Left cardiac atrium (tissue), 4 donors: ENCODE measurements at regions not wholly inside any gene's neighbourhood (a gene's known extent, or its start where the extent isn't known, plus 50 kb on each side); places are given as distances from the start of the nearest gene placed in this dataset.

ENCODE experiments used
- ATAC-seq, 2 donors: fragments of 200-7000 bp; cut with Tn5 transposase; one replicate each; pipeline ENCODE4 v1.9.1; 2020; ENCODE audit warnings: mild to moderate bottlenecking in 2 of 2, moderate library complexity in 2 of 2
- DNase-seq: peaks from one replicate; pipeline ENCODE4 v3.0.0-alpha.2; 2020
- intact Hi-C, 2 donors: fragments of 100-400 bp; cut with DNase I; formaldehyde crosslinking; loops; one replicate each; pipeline versions ENCODE4 v1.14.1 to v1.15.1; 2022 to 2023
- donor health status: DM: no; HTN: yes; CAD: no.
- donor health status: DM: no; HTN: yes; CAD: no; lungs with severe emphysema.
- donor health status: DM: yes; HTN: yes; CAD: no.
- donor health status: Dilated cardiomyopathy.

GRCh38 chr10:128867210-128867609 is 599.8 kb upstream of the MGMT start:
- DNase-seq (no peak), ATAC-seq (no peak)
- intact Hi-C loops, result loop anchor here in 1 of 2 donors (10.0 kb wide), 1 partner anchor 232 kb away; no protein-coding TSS in a partner anchor

- intact Hi-C loops, result loop anchor here in 1 of 2 donors (10.0 kb wide), 1 partner anchor 233 kb away; no protein-coding TSS in a partner anchor
- no peak for DNase-seq
- ATAC-seq, result no peak
These were observed 599.2 kb upstream of the MGMT start for GRCh38 chr10:128867819-128868218.

DNA sequence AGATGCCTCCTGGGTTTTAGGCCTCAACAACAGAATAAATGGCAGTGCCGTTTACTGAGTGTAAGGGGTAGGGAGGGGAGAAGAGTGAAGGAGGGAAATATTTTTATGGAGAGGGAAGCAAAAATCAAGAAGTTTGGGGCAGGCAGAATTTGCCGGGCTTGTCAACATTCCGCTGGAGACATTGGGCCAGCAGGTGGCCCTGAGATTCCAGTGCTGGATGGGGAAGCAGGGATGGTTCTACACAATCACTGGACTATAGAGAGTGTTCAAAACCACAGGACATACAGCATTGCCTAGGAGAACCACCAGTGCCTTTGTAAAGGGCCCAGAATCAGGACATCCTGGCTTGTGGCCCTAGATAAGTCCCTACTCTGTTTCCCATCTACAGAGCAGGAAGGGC is 598.6 kb upstream of the MGMT start:
- no peak for ATAC-seq
- intact Hi-C loops, result loop anchor here in 1 of 2 donors (10.0 kb wide), 1 partner anchor 234 kb away; no protein-coding TSS in a partner anchor
- no peak for DNase-seq

DNA sequence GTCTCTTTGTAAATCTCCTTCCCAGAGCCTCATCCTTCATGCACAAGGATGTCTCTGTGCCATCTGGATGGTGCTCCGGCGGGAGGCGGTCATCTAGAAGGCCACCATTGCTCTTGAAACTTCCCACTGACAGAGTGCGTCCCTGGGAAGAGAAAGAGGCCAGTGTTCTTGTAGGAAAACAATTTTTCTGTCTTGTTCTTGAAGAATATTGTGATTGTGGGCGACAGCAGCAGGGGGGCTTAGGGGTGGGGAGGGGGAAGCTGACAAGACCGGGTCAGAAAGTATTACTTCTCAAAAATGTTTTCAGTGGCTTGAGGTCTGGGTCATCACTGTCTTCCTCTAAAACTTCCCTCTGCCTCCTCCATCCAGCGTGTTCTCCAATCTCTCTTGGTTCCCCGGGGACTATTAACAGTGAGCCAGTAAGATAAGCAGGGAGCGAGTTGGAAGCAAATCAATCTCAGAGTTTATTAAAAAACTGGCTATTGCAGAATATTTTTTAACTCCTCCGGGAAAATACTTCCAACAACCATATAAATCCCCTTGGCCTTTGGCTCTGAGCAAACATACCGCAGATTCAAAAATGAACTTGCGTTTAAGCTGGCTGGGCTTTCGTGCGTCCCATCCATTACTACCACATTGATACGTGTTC is 597.8 kb upstream of the MGMT start:
- intact Hi-C loops, result loop anchor here in 1 of 2 donors (10.0 kb wide), 1 partner anchor 234 kb away; no protein-coding TSS in a partner anchor
- peak; percentile 59 to 87 for ATAC-seq

DNA sequence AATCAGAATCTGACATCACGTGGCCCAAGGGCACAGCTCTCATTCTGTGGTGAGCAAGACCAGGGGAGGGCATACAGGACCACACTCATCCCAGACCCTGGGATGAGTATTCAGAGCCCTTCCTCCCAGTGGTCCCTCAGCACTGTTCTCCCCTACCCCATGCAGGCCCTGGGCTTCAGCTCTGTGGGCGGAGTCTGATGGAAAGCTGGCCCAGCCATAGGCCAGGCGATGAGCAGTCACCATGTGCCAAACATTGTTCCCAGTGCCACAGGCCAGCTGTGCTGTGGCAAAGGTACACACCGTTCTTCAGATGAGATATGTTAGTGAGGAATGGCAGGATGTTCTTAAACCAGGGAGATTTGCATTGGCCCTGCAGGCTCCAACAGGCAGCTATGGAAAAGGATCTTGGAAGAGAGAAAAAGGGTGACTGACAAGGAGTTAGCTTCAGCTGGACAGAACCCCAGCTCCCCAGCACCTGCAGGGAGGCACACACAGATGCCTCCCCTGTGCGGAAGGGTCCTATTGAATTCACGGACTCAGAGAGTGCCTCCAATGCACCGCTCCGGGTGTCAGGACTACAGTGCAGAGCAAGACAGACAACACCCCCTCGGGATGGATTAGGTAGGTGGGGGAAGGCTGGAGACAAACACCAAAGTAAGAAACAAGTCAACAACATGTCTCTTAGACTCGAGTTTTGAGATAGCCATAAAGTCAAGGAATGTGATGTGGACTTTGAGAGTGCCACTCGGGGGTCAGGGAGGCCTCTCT is 596.0 kb upstream of the MGMT start:
- DNase-seq, result no peak
- intact Hi-C loops, result no loop called here
- no peak for ATAC-seq

More for the DNA sequence above, 597.8 kb upstream of the MGMT start:
- DNase-seq, result no peak

DNA sequence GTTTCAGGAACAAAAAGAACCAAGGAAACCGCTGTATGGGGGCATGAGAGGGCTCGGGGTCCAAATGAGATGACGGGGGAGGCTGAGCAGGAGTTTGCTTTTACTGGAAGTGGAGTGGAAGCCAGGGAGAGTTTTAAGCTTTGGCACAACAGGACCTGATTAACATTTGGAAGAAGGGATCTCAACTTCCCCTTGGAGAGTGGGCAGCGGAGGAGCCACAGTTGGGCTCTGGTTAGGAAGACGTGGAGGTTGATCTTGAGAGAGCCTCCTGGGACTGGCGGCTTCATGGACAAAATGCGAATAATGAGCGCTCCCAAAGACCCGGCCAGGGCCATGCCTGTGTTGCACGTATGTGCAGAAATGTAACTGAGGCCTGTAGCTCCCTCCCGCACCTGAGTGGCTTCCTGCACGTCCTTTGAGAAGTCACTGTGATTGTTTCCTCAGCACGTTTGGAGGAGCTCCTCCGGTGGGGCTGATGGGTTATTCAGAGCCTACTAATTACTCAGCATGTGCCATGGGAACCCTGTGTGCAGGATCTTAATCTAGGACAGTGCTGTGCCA is 595.3 kb upstream of the MGMT start:
- no peak for ATAC-seq
- intact Hi-C loops, result no loop called here
- no peak for DNase-seq

- ATAC-seq, result no peak
- DNase-seq, result no peak
- intact Hi-C loops, result no loop called here
These were observed 593.5 kb upstream of the MGMT start for GRCh38 chr10:128873411-128874054.

GRCh38 chr10:128874331-128874730 is 592.7 kb upstream of the MGMT start:
- DNase-seq, result no peak
- ATAC-seq, result no peak
- intact Hi-C loops, result no loop called here

GRCh38 chr10:128875030-128875744 is 591.9 kb upstream of the MGMT start:
- DNase-seq (no peak), ATAC-seq (peak in 1 of 2 donors; percentile 30)
- intact Hi-C loops, result no loop called here

GRCh38 chr10:128875956-128876736 is 590.9 kb upstream of the MGMT start:
- DNase-seq, result peak; percentile 63

DNA sequence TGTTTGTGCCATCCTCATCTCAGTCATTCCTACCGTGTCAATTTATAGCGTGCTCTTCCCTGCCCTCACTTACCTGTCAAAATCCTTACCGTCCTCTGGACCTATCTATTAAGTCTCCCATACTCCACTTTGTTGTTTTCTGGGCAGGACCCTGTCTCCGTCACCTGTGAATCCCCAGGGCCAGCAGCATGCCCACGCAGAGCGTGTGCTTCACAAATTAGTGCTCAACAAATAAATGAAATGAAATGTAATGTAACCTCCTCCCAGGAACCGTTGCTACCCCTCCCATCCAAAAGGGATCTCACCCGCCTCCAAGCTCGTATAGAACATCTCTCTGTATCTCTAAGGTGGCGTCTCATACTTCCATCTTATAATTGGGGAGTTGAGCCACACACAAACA is 589.9 kb upstream of the MGMT start:
- ATAC-seq, result no peak
- DNase-seq, result no peak
- intact Hi-C loops, result no loop called here

More at GRCh38 chr10:128875956-128876736, 590.9 kb upstream of the MGMT start:
- ATAC-seq, result peak; percentile 38 to 97
- intact Hi-C loops, result no loop called here

- no peak for ATAC-seq
- intact Hi-C loops, result no loop called here
- no peak for DNase-seq
These were observed 589.1 kb upstream of the MGMT start for GRCh38 chr10:128877936-128878335.

- intact Hi-C loops, result no loop called here
These were observed 588.0 kb upstream of the MGMT start for GRCh38 chr10:128879030-128879429.

DNA sequence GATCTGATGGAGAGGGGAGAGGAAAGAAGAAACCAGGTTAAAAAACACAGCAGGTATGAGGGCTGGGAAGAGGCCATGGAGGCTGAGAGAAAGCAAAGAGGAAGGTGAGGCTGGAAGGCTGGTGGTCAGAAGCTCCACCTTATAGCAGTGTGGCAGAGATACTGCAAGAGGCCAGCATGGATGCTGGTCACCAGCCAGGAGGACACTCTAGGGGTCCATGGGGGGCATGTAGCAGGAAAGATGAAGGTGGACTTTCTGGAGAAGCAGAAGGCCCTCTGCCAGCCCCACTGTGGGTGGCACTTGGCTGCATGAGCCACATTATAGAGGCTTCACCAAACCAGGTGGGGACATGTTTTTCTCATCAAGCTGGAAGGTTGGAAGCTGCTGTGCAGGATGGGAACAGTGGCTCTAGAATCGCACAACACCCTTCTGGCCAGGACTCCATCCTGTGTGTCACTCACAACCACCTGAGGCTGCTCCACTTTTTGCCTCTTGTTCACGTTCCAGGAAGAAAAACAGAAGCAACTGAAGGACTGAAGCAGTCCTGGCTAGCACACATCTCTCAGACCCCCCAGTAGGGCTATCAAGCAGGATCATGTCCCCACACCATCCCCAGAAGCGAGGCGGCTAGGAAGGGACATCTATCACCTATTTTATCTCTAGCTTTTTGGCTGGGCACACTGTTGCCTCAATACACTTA is 587.5 kb upstream of the MGMT start:
- intact Hi-C loops, result no loop called here
- DNase-seq, result no peak
- ATAC-seq, result no peak

More at GRCh38 chr10:128879030-128879429, 588.0 kb upstream of the MGMT start:
- DNase-seq, result no peak
- no peak for ATAC-seq

- ATAC-seq (peak in 1 of 2 donors; percentile 9), DNase-seq (no peak)
- intact Hi-C loops, result no loop called here
These were observed 586.8 kb upstream of the MGMT start for GRCh38 chr10:128880159-128880725.

DNA sequence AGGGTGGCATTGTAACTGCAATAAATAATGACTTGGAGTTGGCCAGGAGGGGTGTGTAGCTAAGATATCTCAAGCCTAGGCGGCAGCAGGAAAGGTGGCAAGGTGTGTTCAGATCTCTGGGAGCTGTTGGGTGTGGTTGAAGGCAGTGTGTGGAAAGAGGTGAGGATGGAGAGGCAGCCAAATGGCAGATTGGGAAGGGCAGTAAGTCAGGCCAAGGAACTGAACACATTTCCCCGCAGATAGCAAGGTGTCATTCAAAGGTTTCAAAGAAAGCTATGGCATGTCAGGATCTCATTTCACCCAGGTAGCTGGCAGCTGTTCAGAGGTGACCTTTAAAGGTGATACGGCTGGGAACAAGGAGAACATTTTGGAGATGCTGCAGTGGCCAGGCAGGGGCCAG is 586.0 kb upstream of the MGMT start:
- intact Hi-C loops, result no loop called here
- ATAC-seq (no peak), DNase-seq (no peak)
